Upper lobe of left lung (tissue), 4 donors: ENCODE measurements at regions not wholly inside any gene's neighbourhood (a gene's known extent, or its start where the extent isn't known, plus 50 kb on each side); places are given as distances from the start of the nearest gene placed in this dataset.

Experiments
- CTCF ChIP-seq, 6 experiments: fragments of 450-650 bp in 4 of 6; fragments of 200-600 bp in 2 of 6; sonication (generic) in 2 of 6; IDR thresholded peaks; one replicate each; pipeline ENCODE4 v1.5.1; 2016 to 2019; ENCODE audit warnings: antibody characterized with exemption in 6 of 6
- POLR2AphosphoS5 ChIP-seq, 2 donors: sonication (generic); formaldehyde crosslinking; IDR thresholded peaks; one replicate each; pipeline ENCODE4 v1.5.1; 2017; ENCODE audit warnings: antibody characterized with exemption in 2 of 2

- TF ChIP-seq CTCF (IDR thresholded peaks at IDR 0.05), result no peak
- no peak for TF ChIP-seq POLR2AphosphoS5 (IDR thresholded peaks at IDR 0.05)
Observed at GRCh38 chr2:167784084-167784425, 463.3 kb downstream of the STK39 start.
